Smooth muscle cell (in vitro differentiated cells): ENCODE measurements at regions not wholly inside any gene's neighbourhood (a gene's known extent, or its start where the extent isn't known, plus 50 kb on each side); places are given as distances from the start of the nearest gene placed in this dataset.

Experiments used
- DNase-seq: peaks from one replicate; lab custom pipeline; 2025; ENCODE audit not compliant: unreplicated experiment; lab: John Stamatoyannopoulos, UW
- H2AFZ ChIP-seq: fragments of 200-600 bp; sonication (generic); 2 replicates; pipeline ENCODE4 v1.6.0; 2016; ENCODE audit warnings: antibody characterized with exemption, low read depth, mild to moderate bottlenecking
- H3F3A ChIP-seq: fragments of 200-600 bp; sonication (generic); 2 replicates; pipeline ENCODE4 v1.6.0; 2017; ENCODE audit warnings: antibody characterized with exemption, low read depth
- H3K27ac ChIP-seq: fragments of 200-600 bp; sonication (generic); 2 replicates; pipeline ENCODE4 v1.5.1; 2016; ENCODE audit warnings: low read depth, mild to moderate bottlenecking
- H3K27me3 ChIP-seq: fragments of 200-600 bp; sonication (generic); 2 replicates; pipeline ENCODE4 v1.6.1; 2016; ENCODE audit warnings: low read depth, mild to moderate bottlenecking
- H3K36me3 ChIP-seq: fragments of 200-600 bp; sonication (generic); 2 replicates; pipeline ENCODE4 v1.5.1; 2016; ENCODE audit warnings: low read depth
- H3K4me1 ChIP-seq: fragments of 200-600 bp; sonication (generic); 2 replicates; pipeline ENCODE4 v1.5.1; 2016; ENCODE audit warnings: low read depth
- H3K4me2 ChIP-seq: fragments of 200-600 bp; sonication (generic); 2 replicates; pipeline ENCODE4 v1.6.0; 2016; ENCODE audit warnings: mild to moderate bottlenecking
- H3K4me3 ChIP-seq: fragments of 200-600 bp; sonication (generic); 2 replicates; pipeline ENCODE4 v1.5.1; 2016; ENCODE audit warnings: mild to moderate bottlenecking
- H3K79me2 ChIP-seq: fragments of 200-600 bp; sonication (generic); 2 replicates; pipeline ENCODE4 v1.6.0; 2016; ENCODE audit warnings: low read depth, mild to moderate bottlenecking
- H3K9ac ChIP-seq: fragments of 200-600 bp; sonication (generic); 2 replicates; pipeline ENCODE4 v1.6.0; 2016; ENCODE audit warnings: low read depth
- H3K9me3 ChIP-seq: fragments of 200-600 bp; sonication (generic); replicated peaks from 2 replicates; pipeline ENCODE4 v1.5.1; 2016; ENCODE audit warnings: low read depth
- H4K20me1 ChIP-seq: fragments of 200-600 bp; sonication (generic); 2 replicates; pipeline ENCODE4 v1.6.0; 2016; ENCODE audit warnings: low read depth
- CTCF ChIP-seq: fragments of 200-600 bp; sonication (generic); IDR thresholded peaks from 2 replicates; pipeline ENCODE4 v1.5.1; 2017; ENCODE audit warnings: borderline replicate concordance, mild to moderate bottlenecking, antibody characterized with exemption; ENCODE audit not compliant: insufficient read depth, poor library complexity, severe bottlenecking
- WGBS: methylation state at CpG from one replicate; pipeline ENCODE4 v1.1.7; 2016; ENCODE audit warnings: low lambda C conversion rate; 5-methylcytosine and 5-hydroxymethylcytosine counted together

DNA sequence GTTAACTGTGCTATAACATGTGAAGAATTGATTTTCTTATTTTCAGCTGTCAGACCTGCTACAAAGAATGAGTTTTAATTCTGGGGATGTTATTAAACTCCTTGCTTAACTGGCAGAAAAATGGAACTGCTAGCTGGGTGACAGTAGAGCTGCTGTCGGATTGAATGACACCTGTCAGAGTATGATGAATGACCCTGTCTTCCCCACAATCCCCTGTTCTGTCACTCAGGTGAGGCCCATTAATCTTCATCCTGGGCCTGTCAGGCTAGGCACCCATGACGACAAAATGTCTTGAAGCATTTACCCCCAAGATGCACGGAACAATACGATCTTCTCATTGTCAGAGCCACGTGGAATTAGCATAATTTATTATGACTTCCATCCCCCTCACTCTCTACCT, 129.9 kb upstream of the ETAA1 start:
- Histone ChIP-seq H4K20me1 (no peaks in the 10 kb centered on the region), H3K27me3 (no peaks in the 10 kb centered on the region), H2AFZ (no peak overlapping the region), H3K36me3 (no peaks in the 10 kb centered on the region), H3K4me3 (no peak overlapping the region), H3K9me3 (no peaks in the 10 kb centered on the region), H3K27ac (no peak overlapping the region), H3K79me2 (no peaks in the 10 kb centered on the region), H3F3A (no peaks in the 10 kb centered on the region), H3K4me1 (no peaks in the 10 kb centered on the region), H3K4me2 (no peak overlapping the region), H3K9ac (no peak overlapping the region)
- no peak for DNase-seq
- TF ChIP-seq CTCF = no peak
- 97% methylated on average over 5 of the region's 5 CpGs for WGBS

- Histone ChIP-seq H3K27me3 (no peaks in the 10 kb centered on the region), H3K27ac (no peak overlapping the region), H3K4me2 (no peak overlapping the region), H2AFZ (no peak overlapping the region), H4K20me1 (no peaks in the 10 kb centered on the region), H3K36me3 (no peaks in the 10 kb centered on the region), H3F3A (no peaks in the 10 kb centered on the region), H3K79me2 (no peaks in the 10 kb centered on the region), H3K4me1 (no peaks in the 10 kb centered on the region), H3K9ac (no peak overlapping the region), H3K9me3 (no peaks in the 10 kb centered on the region), H3K4me3 (no peak overlapping the region)
- no peak for TF ChIP-seq CTCF
- no peak for DNase-seq
- WGBS = 92% methylated on average over 2 of the region's 2 CpGs
These were observed 128.3 kb upstream of the ETAA1 start for GRCh38 chr2:67268797-67269196.

DNA sequence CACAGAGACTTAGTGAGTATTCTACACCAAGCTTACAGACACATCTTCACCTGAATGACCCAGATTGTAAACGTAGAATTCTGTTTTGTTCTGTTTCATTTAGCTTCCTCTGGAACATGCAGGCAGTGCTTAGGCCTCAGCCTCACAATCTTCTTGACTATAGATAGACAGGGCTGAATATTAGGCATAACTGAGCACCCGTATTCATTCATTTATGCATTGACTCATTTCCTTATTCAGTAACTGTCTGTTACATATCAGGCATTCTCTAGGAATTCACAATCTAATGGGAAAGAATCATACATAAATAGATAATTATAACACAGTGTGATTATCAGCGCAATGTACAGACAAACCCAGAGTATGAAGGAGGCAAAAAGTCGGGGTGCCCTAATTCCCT, 124.9 kb upstream of the ETAA1 start:
- Histone ChIP-seq H3K79me2 (no peaks in the 10 kb centered on the region), H3K27ac (no peak overlapping the region), H3K4me3 (no peak overlapping the region), H3K9me3 (no peaks in the 10 kb centered on the region), H3K36me3 (no peaks in the 10 kb centered on the region), H4K20me1 (no peaks in the 10 kb centered on the region), H3K4me2 (no peak overlapping the region), H3K27me3 (peaks cover 9% of the 10 kb centered on the region), H3K4me1 (no peaks in the 10 kb centered on the region), H3K9ac (no peak overlapping the region), H2AFZ (no peak overlapping the region), H3F3A (no peaks in the 10 kb centered on the region)
- TF ChIP-seq CTCF = no peak
- 84% methylated on average over 4 of the region's 4 CpGs for WGBS
- no peak for DNase-seq

- Histone ChIP-seq H3K9me3 (no peaks in the 10 kb centered on the region), H3F3A (no peaks in the 10 kb centered on the region), H3K36me3 (no peaks in the 10 kb centered on the region), H3K27me3 (peaks cover 9% of the 10 kb centered on the region), H3K9ac (no peak overlapping the region), H3K4me3 (no peak overlapping the region), H2AFZ (no peak overlapping the region), H3K4me2 (no peak overlapping the region), H3K79me2 (no peaks in the 10 kb centered on the region), H3K27ac (no peak overlapping the region), H3K4me1 (no peaks in the 10 kb centered on the region), H4K20me1 (no peaks in the 10 kb centered on the region)
- WGBS = 73% methylated on average over 7 of the region's 7 CpGs
- no peak for DNase-seq
- TF ChIP-seq CTCF = no peak
These were observed 119.7 kb upstream of the ETAA1 start for GRCh38 chr2:67277450-67277849.
